K562 (cell line): ENCODE measurements at regions not wholly inside any gene's neighbourhood (a gene's known extent, or its start where the extent isn't known, plus 50 kb on each side); places are given as distances from the start of the nearest gene placed in this dataset.

Source experiments
- ATF6 ChIP-seq: sonication (generic); formaldehyde crosslinking; IDR thresholded peaks from 2 replicates; pipeline ENCODE4 v1.4.0; 2020; ENCODE audit warnings: mild to moderate bottlenecking, missing genetic modification reagents
- E2F3 ChIP-seq: fragments of 250-450 bp; sonication (Bioruptor Pico); IDR thresholded peaks from 2 replicates; pipeline ENCODE4 v1.4.0; 2020; ENCODE audit warnings: mild to moderate bottlenecking
- FOXM1 ChIP-seq, 2 experiments: fragments of 450-650 bp in 1 of 2; sonication (generic) in 1 of 2; formaldehyde crosslinking in 1 of 2; IDR thresholded peaks; 2 replicates each; pipeline versions ENCODE4 v1.6.1 to v1.9.0; 2017 to 2022; ENCODE audit warnings: low read depth in 2 of 2, mild to moderate bottlenecking in 2 of 2, missing genetic modification reagents in 1 of 2, moderate library complexity in 1 of 2
- SAFB2 ChIP-seq: fragments of 200-400 bp; formaldehyde crosslinking; IDR thresholded peaks from 2 replicates; pipeline ENCODE4 v1.6.1; 2018; ENCODE audit warnings: borderline replicate concordance, low read length, low read depth, moderate library complexity; ENCODE audit not compliant: severe bottlenecking

DNA sequence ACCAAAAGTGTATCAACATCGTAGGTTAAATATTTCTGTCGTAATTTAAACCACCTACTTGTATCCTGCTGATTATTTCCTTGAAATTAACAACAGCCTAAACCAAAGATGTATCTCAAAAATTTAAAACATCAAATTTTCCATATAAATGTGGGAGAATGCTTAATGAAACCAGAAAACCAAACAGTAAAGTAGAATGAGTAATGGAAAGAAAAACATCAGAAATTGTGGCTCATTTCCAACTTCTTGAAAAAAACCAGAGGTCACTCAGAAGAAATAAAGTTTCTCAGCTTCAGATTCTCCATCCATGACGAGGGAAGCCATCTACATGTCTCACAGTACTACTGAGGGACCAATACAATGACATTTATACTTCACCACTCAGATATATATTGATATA lies 296.5 kb downstream of the NOL4 start:
- no peak for TF ChIP-seq FOXM1 (IDR thresholded peaks at IDR 0.05; ENCODE audit: low read depth)
- no peak for TF ChIP-seq FOXM1 (CRISPR knock-in tag; IDR thresholded peaks at IDR 0.05; ENCODE audit: low read depth)
- TF ChIP-seq E2F3 (CRISPR knock-in tag), result no peak
- TF ChIP-seq ATF6 (CRISPR knock-in tag), result no peak
- TF ChIP-seq SAFB2, result no peak
